Mesothelial cell of epicardium (in vitro differentiated cells): ENCODE measurements at regions not wholly inside any gene's neighbourhood (a gene's known extent, or its start where the extent isn't known, plus 50 kb on each side); places are given as distances from the start of the nearest gene placed in this dataset.

Experiments used
- DNase-seq, 2 experiments: peaks; one replicate each; pipeline ENCODE4 v3.0.0; 2021; ENCODE audit warnings: low spot score in 2 of 2; ENCODE audit not compliant: unreplicated experiment in 2 of 2
- H3K27ac Mint-ChIP-seq: 2 replicates; pipeline ENCODE4 v1.8.0; 2021; ENCODE audit warnings: mixed read lengths
- H3K27me3 Mint-ChIP-seq: 2 replicates; pipeline ENCODE4 v1.8.0; 2021; ENCODE audit warnings: low read depth, mixed read lengths
- H3K36me3 Mint-ChIP-seq: 2 replicates; pipeline ENCODE4 v1.8.0; 2021; ENCODE audit warnings: mixed read lengths
- H3K4me1 Mint-ChIP-seq: 2 replicates; pipeline ENCODE4 v1.8.0; 2021; ENCODE audit warnings: mixed read lengths
- H3K4me3 Mint-ChIP-seq: 2 replicates; pipeline ENCODE4 v1.8.0; 2021; ENCODE audit warnings: mild to moderate bottlenecking, moderate library complexity, mixed read lengths
- H3K9me3 Mint-ChIP-seq: 2 replicates; pipeline ENCODE4 v1.8.0; 2021; ENCODE audit warnings: mixed read lengths
- CTCF ChIP-seq: fragments of 200-600 bp; sonication (generic); IDR thresholded peaks from one replicate; pipeline ENCODE4 v1.5.0; 2021; ENCODE audit warnings: antibody characterized with exemption; ENCODE audit not compliant: unreplicated experiment

GRCh38 chr2:240203031-240203787 is 62.8 kb upstream of the OTOS start:
- peaks cover 24% of the 10 kb centered on the region for H3K27me3 Mint-ChIP-seq
- no peaks in the 10 kb centered on the region for H3K36me3 Mint-ChIP-seq
- H3K4me1 Mint-ChIP-seq, result peaks cover 7% of the 10 kb centered on the region
- H3K27ac Mint-ChIP-seq, result no peak overlapping the region
- H3K4me3 Mint-ChIP-seq, result no peak overlapping the region
- no peak for TF ChIP-seq CTCF
- no peak for DNase-seq
- peaks cover 8% of the 10 kb centered on the region for H3K9me3 Mint-ChIP-seq

GRCh38 chr2:240203788-240204270 is 63.4 kb upstream of the OTOS start:
- H3K36me3 Mint-ChIP-seq, result no peaks in the 10 kb centered on the region
- no peak for TF ChIP-seq CTCF
- no peak for DNase-seq
- H3K4me1 Mint-ChIP-seq, result peaks cover 7% of the 10 kb centered on the region
- no peak overlapping the region for H3K27ac Mint-ChIP-seq
- H3K9me3 Mint-ChIP-seq, result peaks cover 8% of the 10 kb centered on the region
- H3K4me3 Mint-ChIP-seq, result no peak overlapping the region
- peaks cover 24% of the 10 kb centered on the region for H3K27me3 Mint-ChIP-seq

- no peak for TF ChIP-seq CTCF
- Mint-ChIP-seq H3K36me3 (no peaks in the 10 kb centered on the region), H3K4me3 (no peak overlapping the region), H3K4me1 (peaks cover 14% of the 10 kb centered on the region), H3K9me3 (peaks cover 8% of the 10 kb centered on the region), H3K27ac (no peak overlapping the region), H3K27me3 (peaks cover 23% of the 10 kb centered on the region)
- DNase-seq, result no peak
Measured at GRCh38 chr2:240204431-240205276, 64.2 kb upstream of the OTOS start.

- DNase-seq, result no peak
- peaks cover 8% of the 10 kb centered on the region for H3K9me3 Mint-ChIP-seq
- H3K4me3 Mint-ChIP-seq, result no peak overlapping the region
- no peaks in the 10 kb centered on the region for H3K36me3 Mint-ChIP-seq
- peaks cover 17% of the 10 kb centered on the region for H3K4me1 Mint-ChIP-seq
- TF ChIP-seq CTCF, result no peak
- H3K27ac Mint-ChIP-seq, result no peak overlapping the region
- peaks cover 17% of the 10 kb centered on the region for H3K27me3 Mint-ChIP-seq
Measured at GRCh38 chr2:240205348-240205747, 64.9 kb upstream of the OTOS start.

- H3K4me1 Mint-ChIP-seq, result peaks cover 17% of the 10 kb centered on the region
- H3K27me3 Mint-ChIP-seq, result peaks cover 17% of the 10 kb centered on the region
- H3K4me3 Mint-ChIP-seq, result no peak overlapping the region
- H3K27ac Mint-ChIP-seq, result no peak overlapping the region
- H3K36me3 Mint-ChIP-seq, result no peaks in the 10 kb centered on the region
- TF ChIP-seq CTCF, result no peak
- H3K9me3 Mint-ChIP-seq, result peaks cover 8% of the 10 kb centered on the region
- no peak for DNase-seq
Measured at GRCh38 chr2:240205772-240206171, 65.3 kb upstream of the OTOS start.
